HL-60 (cell line): ENCODE measurements at regions not wholly inside any gene's neighbourhood (a gene's known extent, or its start where the extent isn't known, plus 50 kb on each side); places are given as distances from the start of the nearest gene placed in this dataset.

ENCODE experiments used
- DNase-seq, 2 experiments: peaks; one replicate each; pipeline ENCODE4 v3.0.0-alpha.2; 2010 to 2020; ENCODE audit warnings: low read depth in 1 of 2, low spot score in 1 of 2
- H3K27ac ChIP-seq: fragments of 250-450 bp; sonication (Bioruptor Pico); replicated peaks from 2 replicates; pipeline ENCODE4 v1.5.1; 2020; ENCODE audit warnings: mild to moderate bottlenecking, moderate library complexity
- H3K27me3 ChIP-seq: fragments of 250-450 bp; sonication (Bioruptor Pico); 2 replicates; pipeline ENCODE4 v1.5.1; 2021; ENCODE audit warnings: mild to moderate bottlenecking, moderate library complexity; ENCODE audit not compliant: insufficient read depth, poor library complexity, severe bottlenecking
- H3K4me3 ChIP-seq: replicated peaks from 2 replicates; pipeline ENCODE4 v1.5.1; 2011; ENCODE audit warnings: mild to moderate bottlenecking, control low read depth, low read length; ENCODE audit not compliant: insufficient read depth
- CTCF ChIP-seq: IDR thresholded peaks from one replicate; pipeline ENCODE4 v1.5.1; 2011; ENCODE audit warnings: low read length, control low read depth, inconsistent platforms; ENCODE audit not compliant: insufficient read depth
- GABPA ChIP-seq: IDR thresholded peaks from 2 replicates; pipeline ENCODE4 v1.6.1; 2012; ENCODE audit warnings: low read depth
- POLR2AphosphoS5 ChIP-seq: IDR thresholded peaks from 2 replicates; pipeline ENCODE4 v1.6.1; 2012; ENCODE audit warnings: low read depth
- REST ChIP-seq: IDR thresholded peaks from 2 replicates; pipeline ENCODE4 v1.6.1; 2012; ENCODE audit warnings: low read depth; ENCODE audit not compliant: insufficient replicate concordance
- SPI1 ChIP-seq: IDR thresholded peaks from 2 replicates; pipeline ENCODE4 v1.6.1; 2012; ENCODE audit warnings: low read depth, mild to moderate bottlenecking, borderline replicate concordance

GRCh38 chr15:39438799-39439592, 141.9 kb upstream of the THBS1 start:
- TF ChIP-seq POLR2AphosphoS5 (no peak), CTCF (no peak), REST (no peak), GABPA (no peak), SPI1 (no peak)
- Histone ChIP-seq H3K27me3 (no peaks in the 10 kb centered on the region), H3K27ac (no peak overlapping the region), H3K4me3 (no peak overlapping the region)
- DNase-seq = no peak

- Histone ChIP-seq H3K4me3 (no peak overlapping the region), H3K27ac (no peak overlapping the region), H3K27me3 (no peaks in the 10 kb centered on the region)
- DNase-seq = no peak
- TF ChIP-seq POLR2AphosphoS5 = no peak
- TF ChIP-seq REST = no peak
- TF ChIP-seq CTCF = no peak
- TF ChIP-seq SPI1 = no peak
- no peak for TF ChIP-seq GABPA
These were observed 138.0 kb upstream of the THBS1 start for GRCh38 chr15:39442898-39443297.

GRCh38 chr15:39443659-39444219, 137.1 kb upstream of the THBS1 start:
- Histone ChIP-seq H3K27me3 (no peaks in the 10 kb centered on the region), H3K27ac (no peak overlapping the region), H3K4me3 (no peak overlapping the region)
- DNase-seq = no peak
- TF ChIP-seq SPI1 = no peak
- TF ChIP-seq CTCF = no peak
- no peak for TF ChIP-seq GABPA
- peak; percentile 80 for TF ChIP-seq REST
- TF ChIP-seq POLR2AphosphoS5 = no peak
